ENCODE measurements at regions not wholly inside any gene's neighbourhood (a gene's known extent, or its start where the extent isn't known, plus 50 kb on each side); places are given as distances from the start of the nearest gene placed in this dataset.

GRCh38 chr5:57953792-57954191 lies 471.2 kb upstream of the ACTBL2 start:
- no peak for DNase-seq
- POLR2A ChIA-PET, result no interaction called here
- H3K9me3 Mint-ChIP-seq, result no peaks in the 10 kb centered on the region
- peaks cover 0 to 26% (median 3%) of the 10 kb centered on the region in 5 donors for H3K27me3 Mint-ChIP-seq
- H3K27ac Mint-ChIP-seq, result no peak overlapping the region
- no peak overlapping the region for H3K4me3 Mint-ChIP-seq
- H3K4me1 Mint-ChIP-seq, result no peaks in the 10 kb centered on the region
- ATAC-seq, result no peak
- H3K36me3 Mint-ChIP-seq, result no peaks in the 10 kb centered on the region

DNA sequence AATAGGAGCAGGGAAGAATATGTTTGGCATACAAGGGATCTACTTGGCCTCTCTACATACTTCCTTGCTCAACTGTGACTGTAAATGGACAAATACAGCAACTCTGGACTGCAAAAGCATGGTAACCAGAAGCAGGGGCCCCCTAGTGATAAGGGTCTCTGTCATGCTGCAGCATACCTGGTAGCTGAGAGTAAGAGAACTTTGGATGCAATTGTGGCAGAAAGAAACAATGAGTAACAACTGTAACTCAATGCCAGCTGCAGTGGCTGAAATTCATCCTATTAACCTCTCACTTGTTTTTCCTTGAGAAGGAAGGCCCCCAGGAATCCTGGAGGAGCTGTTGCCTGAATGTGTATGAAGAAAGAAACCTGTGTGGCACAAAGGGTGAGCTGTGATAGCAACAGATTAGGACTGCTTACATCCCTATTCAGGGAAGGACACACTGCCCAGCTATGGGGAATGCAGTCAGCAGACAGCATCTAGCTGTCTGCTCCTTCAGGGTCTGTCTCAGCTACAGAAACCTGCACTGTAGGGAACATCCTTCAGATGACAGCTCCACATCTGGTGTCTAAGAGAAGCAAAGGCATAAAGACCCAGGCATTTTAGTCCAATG lies 468.1 kb upstream of the ACTBL2 start:
- DNase-seq, result no peak
- ATAC-seq, result no peak
- Mint-ChIP-seq H3K36me3 (no peaks in the 10 kb centered on the region), H3K27me3 (peaks cover 0 to 17% (median 1%) of the 10 kb centered on the region in 5 donors), H3K4me1 (no peaks in the 10 kb centered on the region), H3K4me3 (no peak overlapping the region), H3K9me3 (peaks cover 0 to 4% (median 0%) of the 10 kb centered on the region in 9 donors), H3K27ac (no peak overlapping the region)
- POLR2A ChIA-PET, result no interaction called here

GRCh38 chr5:57948091-57948490 lies 465.5 kb upstream of the ACTBL2 start:
- H3K4me3 Mint-ChIP-seq, result no peak overlapping the region
- H3K27ac Mint-ChIP-seq, result no peak overlapping the region
- POLR2A ChIA-PET, result no interaction called here
- no peaks in the 10 kb centered on the region for H3K4me1 Mint-ChIP-seq
- H3K27me3 Mint-ChIP-seq, result peaks cover 0 to 17% (median 1%) of the 10 kb centered on the region in 5 donors
- H3K36me3 Mint-ChIP-seq, result no peaks in the 10 kb centered on the region
- DNase-seq (no peak), ATAC-seq (no peak)
- H3K9me3 Mint-ChIP-seq, result peaks cover 0 to 4% (median 0%) of the 10 kb centered on the region in 9 donors

GRCh38 chr5:57947181-57947580 lies 464.6 kb upstream of the ACTBL2 start:
- Mint-ChIP-seq H3K4me3 (no peak overlapping the region), H3K9me3 (peaks cover 0 to 4% (median 0%) of the 10 kb centered on the region in 9 donors), H3K36me3 (no peaks in the 10 kb centered on the region), H3K27me3 (peaks cover 0 to 17% (median 1%) of the 10 kb centered on the region in 5 donors), H3K4me1 (no peaks in the 10 kb centered on the region), H3K27ac (no peak overlapping the region)
- POLR2A ChIA-PET, result no interaction called here
- DNase-seq (no peak), ATAC-seq (no peak)

DNA sequence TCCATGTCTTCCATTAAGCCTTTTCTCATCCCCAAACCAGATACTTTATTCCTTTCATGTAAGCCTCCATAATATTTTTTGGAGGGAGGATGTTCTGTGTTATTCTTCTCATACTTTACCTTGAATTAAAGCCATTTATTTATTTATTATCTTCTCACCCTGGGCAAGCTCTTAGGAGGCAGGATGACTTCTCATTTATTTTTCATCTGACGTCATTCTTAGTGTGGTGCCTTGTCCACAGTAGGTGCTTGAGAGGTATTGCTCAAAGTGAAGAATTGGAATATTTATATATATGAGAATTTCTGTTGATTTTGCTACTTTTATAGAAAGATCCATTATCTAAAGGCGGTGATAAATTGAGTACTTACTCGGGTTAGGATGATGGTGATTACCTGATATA lies 458.3 kb upstream of the ACTBL2 start:
- H3K27ac Mint-ChIP-seq, result no peak overlapping the region
- H3K4me3 Mint-ChIP-seq, result no peak overlapping the region
- DNase-seq (no peak), ATAC-seq (no peak)
- H3K27me3 Mint-ChIP-seq, result peaks cover 0 to 8% (median 3%) of the 10 kb centered on the region in 5 donors
- POLR2A ChIA-PET, result no interaction called here
- no peaks in the 10 kb centered on the region for H3K36me3 Mint-ChIP-seq
- no peaks in the 10 kb centered on the region for H3K4me1 Mint-ChIP-seq
- peaks cover 0 to 9% (median 0%) of the 10 kb centered on the region in 9 donors for H3K9me3 Mint-ChIP-seq

- Mint-ChIP-seq H3K36me3 (no peaks in the 10 kb centered on the region), H3K27me3 (peaks cover 0 to 12% (median 4%) of the 10 kb centered on the region in 5 donors), H3K4me1 (no peaks in the 10 kb centered on the region), H3K4me3 (no peak overlapping the region), H3K27ac (no peak overlapping the region), H3K9me3 (peaks cover 0 to 9% (median 0%) of the 10 kb centered on the region in 9 donors)
- DNase-seq, result no peak
- ATAC-seq, result no peak
- POLR2A ChIA-PET, result no interaction called here
Observed at GRCh38 chr5:57940236-57940635, 457.6 kb upstream of the ACTBL2 start.

DNA sequence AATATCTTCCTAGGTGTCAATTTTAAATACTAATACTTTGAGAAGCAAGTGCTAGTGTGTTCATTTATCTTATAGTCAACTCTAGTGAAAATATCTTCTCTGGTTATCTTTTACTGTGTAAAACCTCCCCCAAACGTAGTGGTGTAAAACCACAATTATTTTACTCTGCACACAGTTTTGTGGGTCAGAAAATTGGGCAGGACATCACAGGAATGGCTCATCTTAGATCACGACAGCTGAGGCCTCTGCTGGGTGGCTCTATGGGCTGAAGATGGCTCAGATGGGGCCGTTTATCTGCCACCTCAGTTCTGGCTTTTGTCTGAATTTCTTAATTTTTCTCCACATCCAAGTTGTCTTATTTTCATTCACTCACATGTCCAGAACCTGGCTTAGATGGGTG lies 457.2 kb upstream of the ACTBL2 start:
- Mint-ChIP-seq H3K4me1 (no peaks in the 10 kb centered on the region), H3K27me3 (peaks cover 0 to 12% (median 4%) of the 10 kb centered on the region in 5 donors), H3K36me3 (no peaks in the 10 kb centered on the region), H3K27ac (no peak overlapping the region), H3K9me3 (peaks cover 0 to 9% (median 0%) of the 10 kb centered on the region in 9 donors), H3K4me3 (no peak overlapping the region)
- POLR2A ChIA-PET, result no interaction called here
- no peak for ATAC-seq
- no peak for DNase-seq

DNA sequence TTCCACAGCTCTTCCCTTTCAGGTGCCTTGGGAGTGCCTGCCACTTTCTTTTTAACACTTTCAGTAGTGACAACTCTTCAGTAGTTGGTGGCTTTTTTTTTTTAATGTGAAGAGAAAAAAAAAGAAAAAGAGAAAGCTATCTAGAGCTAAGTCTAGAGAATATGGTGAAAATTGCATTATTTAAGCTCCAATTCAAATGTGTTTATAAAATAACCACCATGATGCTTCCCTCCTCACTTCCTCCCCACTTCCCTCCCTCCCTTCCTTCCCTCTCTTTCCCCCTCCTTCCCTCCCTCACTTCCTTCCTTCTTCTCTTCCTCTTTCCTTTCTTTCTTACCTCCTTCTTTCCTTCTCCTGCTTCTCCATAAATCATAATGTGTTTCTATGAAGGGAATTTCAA lies 456.7 kb upstream of the ACTBL2 start:
- Mint-ChIP-seq H3K4me1 (no peaks in the 10 kb centered on the region), H3K4me3 (no peak overlapping the region), H3K27me3 (peaks cover 0 to 12% (median 4%) of the 10 kb centered on the region in 5 donors), H3K9me3 (peaks cover 0 to 6% (median 0%) of the 10 kb centered on the region in 9 donors), H3K36me3 (no peaks in the 10 kb centered on the region), H3K27ac (no peak overlapping the region)
- POLR2A ChIA-PET, result interaction anchor here (0.7 kb wide), 1 partner anchor 9 kb away, joined by 3 read pairs; no protein-coding TSS in a partner anchor
- no peak for ATAC-seq
- DNase-seq, result no peak

DNA sequence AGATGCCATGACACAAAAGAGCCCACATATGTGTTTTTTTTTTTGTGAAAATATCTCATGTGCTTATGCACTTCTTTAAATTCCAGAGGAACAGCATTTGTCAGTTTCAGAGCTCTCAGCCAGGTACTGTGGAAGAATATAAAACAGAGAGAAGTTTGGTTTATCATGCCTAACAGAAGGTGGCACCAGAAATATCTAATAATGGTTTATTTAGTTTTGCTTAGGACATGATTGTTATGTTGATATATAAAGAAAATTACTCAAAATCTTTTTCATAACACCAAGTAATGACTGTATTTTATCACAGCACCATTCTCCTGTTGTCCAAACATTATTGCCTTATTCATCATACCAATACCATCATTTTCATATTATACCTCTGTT lies 455.6 kb upstream of the ACTBL2 start:
- H3K4me3 Mint-ChIP-seq, result no peak overlapping the region
- no peaks in the 10 kb centered on the region for H3K36me3 Mint-ChIP-seq
- peaks cover 0 to 12% (median 6%) of the 10 kb centered on the region in 5 donors for H3K27me3 Mint-ChIP-seq
- H3K4me1 Mint-ChIP-seq, result no peaks in the 10 kb centered on the region
- POLR2A ChIA-PET, result no interaction called here
- no peak overlapping the region for H3K27ac Mint-ChIP-seq
- no peak for DNase-seq
- ATAC-seq, result no peak
- H3K9me3 Mint-ChIP-seq, result peaks cover 0 to 6% (median 0%) of the 10 kb centered on the region in 9 donors

GRCh38 chr5:57937501-57938173 lies 455.0 kb upstream of the ACTBL2 start:
- Mint-ChIP-seq H3K4me3 (no peak overlapping the region), H3K9me3 (peaks cover 0 to 6% (median 0%) of the 10 kb centered on the region in 9 donors), H3K4me1 (no peaks in the 10 kb centered on the region), H3K36me3 (no peaks in the 10 kb centered on the region), H3K27ac (no peak overlapping the region), H3K27me3 (peaks cover 0 to 12% (median 6%) of the 10 kb centered on the region in 5 donors)
- POLR2A ChIA-PET, result no interaction called here
- DNase-seq, result no peak
- no peak for ATAC-seq

- H3K27me3 Mint-ChIP-seq, result peaks cover 0 to 12% (median 6%) of the 10 kb centered on the region in 5 donors
Observed at GRCh38 chr5:57937025-57937424, 454.4 kb upstream of the ACTBL2 start.

DNA sequence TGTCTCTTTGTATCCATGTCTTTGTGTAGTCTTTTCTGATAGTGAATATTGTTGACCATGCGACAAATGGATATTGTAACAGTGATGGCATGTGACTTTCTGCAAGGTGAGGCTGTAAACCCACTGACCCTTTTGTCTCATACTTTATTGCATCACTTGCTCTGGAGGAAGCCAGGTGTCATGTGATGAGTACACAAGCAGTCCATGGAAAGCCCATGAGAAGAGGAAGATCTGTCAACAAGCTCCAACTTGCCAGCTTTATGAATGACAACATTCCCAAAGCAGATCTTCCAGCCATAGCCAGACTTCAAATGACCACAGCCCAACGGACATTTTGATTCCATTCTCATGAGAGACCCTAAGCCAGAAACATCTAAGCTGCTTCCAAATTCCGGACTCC lies 450.1 kb upstream of the ACTBL2 start:
- DNase-seq, result no peak
- H3K4me1 Mint-ChIP-seq, result no peaks in the 10 kb centered on the region

More at GRCh38 chr5:57937025-57937424, 454.4 kb upstream of the ACTBL2 start:
- ATAC-seq (no peak), DNase-seq (no peak)
- peaks cover 0 to 6% (median 0%) of the 10 kb centered on the region in 9 donors for H3K9me3 Mint-ChIP-seq
- H3K27ac Mint-ChIP-seq, result no peak overlapping the region
- H3K36me3 Mint-ChIP-seq, result no peaks in the 10 kb centered on the region
- POLR2A ChIA-PET, result no interaction called here
- no peak overlapping the region for H3K4me3 Mint-ChIP-seq
- H3K4me1 Mint-ChIP-seq, result no peaks in the 10 kb centered on the region

GRCh38 chr5:57931807-57932206 lies 449.2 kb upstream of the ACTBL2 start:
- H3K4me3 Mint-ChIP-seq, result no peak overlapping the region
- POLR2A ChIA-PET, result no interaction called here
- H3K36me3 Mint-ChIP-seq, result no peaks in the 10 kb centered on the region
- peaks cover 0 to 6% (median under 1%) of the 10 kb centered on the region in 9 donors for H3K9me3 Mint-ChIP-seq
- H3K27me3 Mint-ChIP-seq, result peaks cover 0 to 11% (median 6%) of the 10 kb centered on the region in 5 donors
- H3K4me1 Mint-ChIP-seq, result no peaks in the 10 kb centered on the region
- H3K27ac Mint-ChIP-seq, result no peak overlapping the region
- ATAC-seq (no peak), DNase-seq (no peak)

More for the DNA sequence above, 450.1 kb upstream of the ACTBL2 start:
- H3K27ac Mint-ChIP-seq, result no peak overlapping the region
- H3K36me3 Mint-ChIP-seq, result no peaks in the 10 kb centered on the region
- H3K4me3 Mint-ChIP-seq, result no peak overlapping the region
- ATAC-seq, result no peak
- POLR2A ChIA-PET, result no interaction called here
- peaks cover 0 to 11% (median 6%) of the 10 kb centered on the region in 5 donors for H3K27me3 Mint-ChIP-seq
- peaks cover 0 to 6% (median 0%) of the 10 kb centered on the region in 9 donors for H3K9me3 Mint-ChIP-seq

Measured in naive thymus-derived CD8-positive, alpha-beta T cell (primary cell).